ENCODE measurements at regions not wholly inside any gene's neighbourhood (a gene's known extent, or its start where the extent isn't known, plus 50 kb on each side); places are given as distances from the start of the nearest gene placed in this dataset.

DNA sequence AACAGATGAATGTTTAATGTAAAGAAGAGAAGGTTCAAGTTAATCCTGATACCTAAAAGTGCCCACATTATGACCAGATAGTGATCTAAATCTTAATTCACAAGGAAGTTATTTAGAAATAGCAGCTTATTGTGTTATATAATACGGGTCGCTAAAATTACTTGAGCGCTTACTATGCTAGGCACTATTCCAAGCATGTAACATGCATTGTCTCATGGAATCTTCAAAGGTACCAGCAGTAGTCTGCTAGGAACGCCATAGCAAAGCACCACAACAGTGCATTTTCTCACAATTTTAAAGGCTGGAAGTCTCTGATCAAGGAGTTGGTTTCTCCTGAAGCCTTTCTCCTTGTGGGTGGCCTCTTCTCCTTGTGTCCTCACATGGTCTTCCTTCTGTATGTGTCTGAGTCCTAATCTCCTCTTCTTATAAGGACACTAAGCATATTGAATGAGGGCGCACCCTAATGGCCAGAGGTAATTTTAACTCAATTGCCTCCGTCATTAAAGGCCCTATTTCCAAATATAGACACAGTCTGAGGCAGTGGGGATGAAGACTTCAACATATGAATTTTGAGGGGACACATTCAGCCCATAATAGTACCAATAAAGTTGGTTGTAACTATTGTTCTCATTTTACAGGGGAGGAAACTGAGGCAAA lies 118.4 kb downstream of the LRRC30 start:
- TF ChIP-seq, protein P1, sequence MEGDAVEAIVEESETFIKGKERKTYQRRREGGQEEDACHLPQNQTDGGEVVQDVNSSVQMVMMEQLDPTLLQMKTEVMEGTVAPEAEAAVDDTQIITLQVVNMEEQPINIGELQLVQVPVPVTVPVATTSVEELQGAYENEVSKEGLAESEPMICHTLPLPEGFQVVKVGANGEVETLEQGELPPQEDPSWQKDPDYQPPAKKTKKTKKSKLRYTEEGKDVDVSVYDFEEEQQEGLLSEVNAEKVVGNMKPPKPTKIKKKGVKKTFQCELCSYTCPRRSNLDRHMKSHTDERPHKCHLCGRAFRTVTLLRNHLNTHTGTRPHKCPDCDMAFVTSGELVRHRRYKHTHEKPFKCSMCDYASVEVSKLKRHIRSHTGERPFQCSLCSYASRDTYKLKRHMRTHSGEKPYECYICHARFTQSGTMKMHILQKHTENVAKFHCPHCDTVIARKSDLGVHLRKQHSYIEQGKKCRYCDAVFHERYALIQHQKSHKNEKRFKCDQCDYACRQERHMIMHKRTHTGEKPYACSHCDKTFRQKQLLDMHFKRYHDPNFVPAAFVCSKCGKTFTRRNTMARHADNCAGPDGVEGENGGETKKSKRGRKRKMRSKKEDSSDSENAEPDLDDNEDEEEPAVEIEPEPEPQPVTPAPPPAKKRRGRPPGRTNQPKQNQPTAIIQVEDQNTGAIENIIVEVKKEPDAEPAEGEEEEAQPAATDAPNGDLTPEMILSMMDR (IDR thresholded peaks at IDR 0.05; ENCODE audit: poor library complexity), result no peak
- TF ChIP-seq EZH2 (IDR thresholded peaks at IDR 0.05; ENCODE audit: borderline replicate concordance) (no peak), EZH2phosphoT487 (IDR thresholded peaks at IDR 0.05; ENCODE audit: low read depth, severe bottlenecking, unreplicated experiment) (no peak)

Data from hepatocyte (in vitro differentiated cells).